Endodermal cell (in vitro differentiated cells): ENCODE measurements at regions not wholly inside any gene's neighbourhood (a gene's known extent, or its start where the extent isn't known, plus 50 kb on each side); places are given as distances from the start of the nearest gene placed in this dataset.

Source experiments
- DNase-seq: peaks from one replicate; pipeline ENCODE4 v3.0.0-alpha.2; 2017
- H3K27ac ChIP-seq: 2 replicates; pipeline ENCODE4 v1.5.1; 2013; ENCODE audit warnings: mild to moderate bottlenecking, low read depth, low read length, moderate library complexity
- H3K27me3 ChIP-seq: 2 replicates; pipeline ENCODE4 v1.6.1; 2013; ENCODE audit warnings: mild to moderate bottlenecking, low read length, moderate library complexity; ENCODE audit not compliant: insufficient read depth, control insufficient read depth, poor library complexity, severe bottlenecking
- H3K36me3 ChIP-seq: 2 replicates; pipeline ENCODE4 v1.7.0; 2013; ENCODE audit warnings: mild to moderate bottlenecking, low read length, moderate library complexity; ENCODE audit not compliant: control insufficient read depth, insufficient read depth
- H3K4me1 ChIP-seq: one replicate; pipeline ENCODE4 v1.7.0; 2013; ENCODE audit warnings: low read length; ENCODE audit not compliant: control insufficient read depth, insufficient read depth
- H3K4me3 ChIP-seq: 2 replicates; pipeline ENCODE4 v1.5.1; 2013; ENCODE audit warnings: mild to moderate bottlenecking, low read length, moderate library complexity
- H3K9ac ChIP-seq: 2 replicates; pipeline ENCODE4 v1.6.1; 2013; ENCODE audit warnings: mild to moderate bottlenecking, low read length, moderate library complexity; ENCODE audit not compliant: poor library complexity, severe bottlenecking; ENCODE audit errors: extremely low read depth
- H3K9me3 ChIP-seq: 2 replicates; pipeline ENCODE4 v1.6.1; 2013; ENCODE audit warnings: mild to moderate bottlenecking, low read length, moderate library complexity; ENCODE audit not compliant: control insufficient read depth
- H3K27ac Mint-ChIP-seq: 2 replicates; pipeline ENCODE4 v1.8.0; 2020; ENCODE audit warnings: mixed read lengths
- H3K27me3 Mint-ChIP-seq: 2 replicates; pipeline ENCODE4 v1.8.0; 2021; ENCODE audit warnings: mild to moderate bottlenecking, mixed read lengths; ENCODE audit not compliant: insufficient read depth
- H3K36me3 Mint-ChIP-seq: 2 replicates; pipeline ENCODE4 v1.8.0; 2020; ENCODE audit warnings: low read depth, mixed read lengths
- H3K4me1 Mint-ChIP-seq: 2 replicates; pipeline ENCODE4 v1.8.0; 2020; ENCODE audit warnings: mixed read lengths
- H3K4me3 Mint-ChIP-seq: 2 replicates; pipeline ENCODE4 v1.8.0; 2020; ENCODE audit warnings: mild to moderate bottlenecking, moderate library complexity, mixed read lengths
- H3K9me3 Mint-ChIP-seq: 2 replicates; pipeline ENCODE4 v1.8.0; 2020; ENCODE audit warnings: mild to moderate bottlenecking, mixed read lengths
- WGBS, 2 experiments: methylation state at CpG; one replicate each; pipeline versions ENCODE4 v1.1.5 to v1.1.7; 2013; ENCODE audit warnings: missing lambda C conversion rate in 2 of 2, mixed read lengths in 1 of 2; ENCODE audit not compliant: insufficient coverage in 1 of 2, insufficient read length in 1 of 2; 5-methylcytosine and 5-hydroxymethylcytosine counted together
- TF ChIP-seq, protein P1 (sequence below): fragments of 200-600 bp; sonication (generic); conservative IDR thresholded peaks from 2 replicates; pipeline ENCODE4 v1.5.0; 2021; ENCODE audit warnings: antibody characterized with exemption, mild to moderate bottlenecking

DNA sequence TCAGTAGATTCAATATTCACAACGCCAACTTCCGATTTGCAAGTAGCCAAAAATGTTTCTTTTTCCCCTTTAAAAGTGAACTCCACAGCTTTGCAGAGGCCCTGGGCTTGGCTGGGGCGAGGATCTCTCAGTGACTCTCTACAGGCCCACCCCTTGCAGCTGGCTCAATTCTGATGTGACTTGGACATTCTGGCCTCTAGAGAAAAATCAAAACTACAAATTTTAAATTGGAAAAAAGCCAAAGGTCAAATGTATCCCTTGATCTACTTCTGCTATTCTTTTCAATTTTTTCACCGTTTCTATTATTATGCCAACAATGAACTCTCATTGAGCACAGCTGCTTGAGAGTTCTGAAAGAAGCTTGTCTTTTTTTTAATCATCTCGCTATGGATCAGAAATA lies 245.9 kb upstream of the HS3ST5 start:
- Mint-ChIP-seq H3K36me3 (no peaks in the 10 kb centered on the region), H3K4me3 (no peak overlapping the region), H3K27me3 (no peaks in the 10 kb centered on the region), H3K9me3 (peaks cover 6% of the 10 kb centered on the region), H3K4me1 (no peaks in the 10 kb centered on the region), H3K27ac (no peak overlapping the region)
- Histone ChIP-seq H3K27ac (no peak overlapping the region), H3K9ac (no peak overlapping the region), H3K4me3 (no peak overlapping the region), H3K4me1 (no peaks in the 10 kb centered on the region), H3K9me3 (peaks cover 23% of the 10 kb centered on the region), H3K27me3 (no peaks in the 10 kb centered on the region), H3K36me3 (no peaks in the 10 kb centered on the region)
- TF ChIP-seq, protein P1, sequence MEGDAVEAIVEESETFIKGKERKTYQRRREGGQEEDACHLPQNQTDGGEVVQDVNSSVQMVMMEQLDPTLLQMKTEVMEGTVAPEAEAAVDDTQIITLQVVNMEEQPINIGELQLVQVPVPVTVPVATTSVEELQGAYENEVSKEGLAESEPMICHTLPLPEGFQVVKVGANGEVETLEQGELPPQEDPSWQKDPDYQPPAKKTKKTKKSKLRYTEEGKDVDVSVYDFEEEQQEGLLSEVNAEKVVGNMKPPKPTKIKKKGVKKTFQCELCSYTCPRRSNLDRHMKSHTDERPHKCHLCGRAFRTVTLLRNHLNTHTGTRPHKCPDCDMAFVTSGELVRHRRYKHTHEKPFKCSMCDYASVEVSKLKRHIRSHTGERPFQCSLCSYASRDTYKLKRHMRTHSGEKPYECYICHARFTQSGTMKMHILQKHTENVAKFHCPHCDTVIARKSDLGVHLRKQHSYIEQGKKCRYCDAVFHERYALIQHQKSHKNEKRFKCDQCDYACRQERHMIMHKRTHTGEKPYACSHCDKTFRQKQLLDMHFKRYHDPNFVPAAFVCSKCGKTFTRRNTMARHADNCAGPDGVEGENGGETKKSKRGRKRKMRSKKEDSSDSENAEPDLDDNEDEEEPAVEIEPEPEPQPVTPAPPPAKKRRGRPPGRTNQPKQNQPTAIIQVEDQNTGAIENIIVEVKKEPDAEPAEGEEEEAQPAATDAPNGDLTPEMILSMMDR = no peak
- 81 to 96% methylated on average over 2 to 5 of the region's 5 CpGs for WGBS, 2 experiments
- DNase-seq = no peak

DNA sequence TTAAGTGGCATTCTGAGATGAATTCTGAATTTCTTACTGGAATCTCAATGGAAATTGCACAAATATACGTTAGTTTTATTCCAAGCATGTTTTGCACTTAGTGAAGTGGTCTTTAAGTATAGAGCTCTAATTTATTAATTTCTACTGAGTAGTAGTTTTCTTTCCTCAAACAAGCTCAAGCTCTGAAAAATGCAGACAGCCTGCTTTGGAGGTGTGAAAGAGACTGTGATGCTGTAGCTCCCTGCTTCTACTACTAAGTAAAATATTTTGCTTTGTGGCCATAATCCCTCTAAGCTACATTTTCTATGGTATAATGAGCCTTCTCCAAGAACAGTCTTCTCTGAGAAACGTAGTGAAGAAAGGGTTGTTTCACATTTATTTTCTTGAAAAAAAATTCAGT lies 243.5 kb upstream of the HS3ST5 start:
- TF ChIP-seq, protein P1 = no peak
- no peaks in the 10 kb centered on the region for H3K27me3 ChIP-seq
- H3K9ac ChIP-seq = no peak overlapping the region
- Mint-ChIP-seq H3K36me3 (no peaks in the 10 kb centered on the region), H3K4me1 (no peaks in the 10 kb centered on the region), H3K4me3 (no peak overlapping the region), H3K27ac (no peak overlapping the region), H3K27me3 (no peaks in the 10 kb centered on the region), H3K9me3 (peaks cover 27% of the 10 kb centered on the region)
- H3K27ac ChIP-seq = no peak overlapping the region
- WGBS, 2 experiments = 82% methylated on average over 2 of the region's 2 CpGs; no CpG with 5 or more reads in 1 of the 2 experiments
- H3K4me3 ChIP-seq = no peak overlapping the region
- H3K4me1 ChIP-seq = no peaks in the 10 kb centered on the region
- no peak for DNase-seq
- no peaks in the 10 kb centered on the region for H3K36me3 ChIP-seq
- peaks cover 47% of the 10 kb centered on the region for H3K9me3 ChIP-seq

DNA sequence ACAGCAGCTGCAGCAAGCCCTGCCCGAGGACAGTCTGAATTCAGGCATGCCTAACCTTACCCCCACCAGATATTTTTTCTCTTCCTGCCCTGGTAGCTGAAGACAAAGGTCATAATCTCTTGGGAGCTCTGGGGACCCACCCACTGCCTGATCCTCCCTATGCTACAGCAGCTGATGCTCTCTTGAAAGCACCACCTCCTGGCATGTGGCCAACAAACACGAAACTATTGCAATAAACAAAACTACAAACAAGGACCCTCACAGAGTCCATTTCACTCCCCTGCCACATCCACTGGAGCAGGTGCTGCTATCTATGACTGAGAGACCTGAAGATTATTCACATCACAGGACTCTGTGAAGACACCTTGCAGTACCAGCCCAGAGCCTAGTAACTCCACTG lies 238.5 kb upstream of the HS3ST5 start:
- Histone ChIP-seq H3K9ac (no peak overlapping the region), H3K4me3 (no peak overlapping the region), H3K27ac (no peak overlapping the region), H3K27me3 (no peaks in the 10 kb centered on the region), H3K9me3 (peaks cover 42% of the 10 kb centered on the region), H3K36me3 (no peaks in the 10 kb centered on the region), H3K4me1 (no peaks in the 10 kb centered on the region)
- TF ChIP-seq, protein P1 = no peak
- Mint-ChIP-seq H3K27ac (no peak overlapping the region), H3K9me3 (peaks cover 28% of the 10 kb centered on the region), H3K36me3 (no peaks in the 10 kb centered on the region), H3K4me3 (no peak overlapping the region), H3K4me1 (no peaks in the 10 kb centered on the region), H3K27me3 (peaks cover 16% of the 10 kb centered on the region)
- no peak for DNase-seq
- WGBS, 2 experiments = 92% methylated on average over 2 of the region's 2 CpGs; no CpG with 5 or more reads in 1 of the 2 experiments
